SK-N-SH (cell line): ENCODE measurements at regions not wholly inside any gene's neighbourhood (a gene's known extent, or its start where the extent isn't known, plus 50 kb on each side); places are given as distances from the start of the nearest gene placed in this dataset.

Source experiments
- CTCF ChIA-PET: fragments of 300-600, 350-600 bp; formaldehyde crosslinking; extraction: SDS; loops from one replicate; lab custom pipeline; 2021; lab: Yijun Ruan, JAX
- POLR2A ChIA-PET: fragments of 350-600 bp; sonication (Branson Sonifier 250); formaldehyde crosslinking; extraction: SDS; loops from one replicate; lab custom pipeline; 2020; ENCODE audit warnings: antibody characterized with exemption, inconsistent platforms; lab: Yijun Ruan, JAX
- DNase-seq: peaks from one replicate; pipeline ENCODE4 v3.0.0; 2012
- H2AFZ ChIP-seq: fragments of 200-600 bp; sonication (generic); 2 replicates; pipeline ENCODE4 v1.8.1; 2016; ENCODE audit warnings: antibody characterized with exemption, mild to moderate bottlenecking, low read depth
- H3F3A ChIP-seq: fragments of 200-600 bp; sonication (generic); replicated peaks from 2 replicates; pipeline ENCODE3; 2016; ENCODE audit warnings: antibody characterized with exemption, mild to moderate bottlenecking; ENCODE audit not compliant: insufficient read depth
- H3K27ac ChIP-seq, 2 experiments: fragments of 200-500 bp in 1 of 2; fragments of 200-600 bp in 1 of 2; sonication (Bioruptor generic) in 1 of 2; sonication (generic), shearing (Covaris generic) in 1 of 2; 2 replicates each; pipeline versions ENCODE4 v1.5.1 to v1.6.1; 2014 to 2016; ENCODE audit warnings: low read depth in 2 of 2, inconsistent platforms in 1 of 2, low read length in 1 of 2, mild to moderate bottlenecking in 1 of 2, mixed read lengths in 1 of 2
- H3K27me3 ChIP-seq: fragments of 200-600 bp; sonication (generic), shearing (Covaris generic); 2 replicates; pipeline ENCODE4 v1.6.1; 2016; ENCODE audit warnings: mixed run types; ENCODE audit not compliant: insufficient read depth
- H3K36me3 ChIP-seq, 2 experiments: fragments of 200-500 bp in 1 of 2; fragments of 200-600 bp in 1 of 2; sonication (Bioruptor generic) in 1 of 2; sonication (generic) in 1 of 2; replicated peaks in 1 of 2; 2 replicates each; pipeline versions ENCODE3 to v1.5.1; 2014 to 2016; ENCODE audit warnings: low read length in 1 of 2, mild to moderate bottlenecking in 1 of 2; ENCODE audit not compliant: insufficient read depth in 2 of 2, control insufficient read depth in 1 of 2
- H3K4me1 ChIP-seq, 2 experiments: fragments of 200-500 bp in 1 of 2; fragments of 200-600 bp in 1 of 2; sonication (Bioruptor generic) in 1 of 2; sonication (generic), shearing (Covaris generic) in 1 of 2; 2 replicates each; pipeline versions ENCODE4 v1.5.1 to v1.6.1; 2014 to 2016; ENCODE audit warnings: low read depth in 1 of 2, low read length in 1 of 2, mixed run types in 1 of 2; ENCODE audit not compliant: insufficient read depth in 2 of 2, control insufficient read depth in 1 of 2
- H3K4me2 ChIP-seq: fragments of 200-600 bp; sonication (generic), shearing (Covaris generic); 2 replicates; pipeline ENCODE4 v1.6.1; 2017; ENCODE audit warnings: mixed run types
- H3K4me3 ChIP-seq, 2 experiments: fragments of 200-500 bp in 1 of 2; fragments of 200-600 bp in 1 of 2; sonication (Bioruptor generic) in 1 of 2; sonication (generic), shearing (Covaris generic) in 1 of 2; 2 replicates each; pipeline versions ENCODE4 v1.5.1 to v1.8.1; 2014 to 2016; ENCODE audit warnings: low read depth in 2 of 2, inconsistent platforms in 1 of 2, low read length in 1 of 2, mild to moderate bottlenecking in 1 of 2, mixed read lengths in 1 of 2, moderate library complexity in 1 of 2
- H3K79me2 ChIP-seq: fragments of 200-600 bp; sonication (generic); 2 replicates; pipeline ENCODE4 v1.8.1; 2017; ENCODE audit warnings: mild to moderate bottlenecking; ENCODE audit not compliant: insufficient read depth
- H3K9ac ChIP-seq: fragments of 200-600 bp; sonication (generic); 2 replicates; pipeline ENCODE4 v1.6.1; 2017; ENCODE audit warnings: mixed run types
- H3K9me2 ChIP-seq: fragments of 200-600 bp; sonication (generic); 2 replicates; pipeline ENCODE4 v1.6.1; 2017; ENCODE audit warnings: mixed run types
- H3K9me3 ChIP-seq: fragments of 200-600 bp; sonication (generic); 2 replicates; pipeline ENCODE4 v1.6.1; 2017; ENCODE audit warnings: mixed run types, mild to moderate bottlenecking, moderate library complexity
- H4K20me1 ChIP-seq: fragments of 200-600 bp; sonication (generic); 2 replicates; pipeline ENCODE4 v1.6.1; 2017; ENCODE audit warnings: mild to moderate bottlenecking, mixed run types; ENCODE audit not compliant: insufficient read depth
- CTCF ChIP-seq: fragments of 200-600 bp; sonication (generic); IDR thresholded peaks from 2 replicates; pipeline ENCODE4 v1.6.1; 2017; ENCODE audit warnings: antibody characterized with exemption, mild to moderate bottlenecking, moderate library complexity
- ELF1 ChIP-seq: IDR thresholded peaks from 2 replicates; pipeline ENCODE4 v1.4.0; 2012
- EP300 ChIP-seq, 2 experiments: IDR thresholded peaks; 2 replicates each; pipeline versions ENCODE4 v1.4.0 to v1.6.1; 2012; ENCODE audit warnings: borderline replicate concordance in 1 of 2, low read depth in 1 of 2, low read length in 1 of 2
- EZH2phosphoT487 ChIP-seq: fragments of 200-600 bp; sonication (generic); IDR thresholded peaks from 2 replicates; pipeline ENCODE4 v1.6.1; 2017; ENCODE audit warnings: low read depth, mixed run types, mild to moderate bottlenecking, antibody characterized with exemption, moderate library complexity, borderline replicate concordance
- GATA2 ChIP-seq: sonication (generic); formaldehyde crosslinking; IDR thresholded peaks from 2 replicates; pipeline ENCODE4 v1.5.0; 2020; ENCODE audit warnings: mild to moderate bottlenecking, missing genetic modification reagents
- MAX ChIP-seq: IDR thresholded peaks from 2 replicates; pipeline ENCODE4 v1.4.0; 2012; ENCODE audit warnings: low read depth
- MXI1 ChIP-seq: IDR thresholded peaks from 2 replicates; pipeline ENCODE4 v1.6.1; 2012; ENCODE audit warnings: mild to moderate bottlenecking, low read depth, low read length, improper control_type of control experiment
- NFIC ChIP-seq: IDR thresholded peaks from 2 replicates; pipeline ENCODE4 v1.4.0; 2012; ENCODE audit warnings: borderline replicate concordance
- POLR2AphosphoS5 ChIP-seq: IDR thresholded peaks from 2 replicates; pipeline ENCODE4 v1.6.1; 2012; ENCODE audit warnings: low read depth, low read length
- RCOR1 ChIP-seq: fragments of 150-350 bp; IDR thresholded peaks from 2 replicates; pipeline ENCODE4 v1.6.1; 2017; ENCODE audit warnings: antibody characterized with exemption, low read length
- REST ChIP-seq: IDR thresholded peaks from 2 replicates; pipeline ENCODE4 v1.6.1; 2012; ENCODE audit warnings: mild to moderate bottlenecking, low read depth, low read length, moderate library complexity
- RFX5 ChIP-seq: IDR thresholded peaks from 2 replicates; pipeline ENCODE4 v1.6.1; 2012; ENCODE audit warnings: mild to moderate bottlenecking, improper control_type of control experiment, low read length
- SIN3A ChIP-seq: IDR thresholded peaks from 2 replicates; pipeline ENCODE4 v1.6.1; 2012; ENCODE audit warnings: low read depth, mild to moderate bottlenecking, low read length, moderate library complexity, borderline replicate concordance
- TAF1 ChIP-seq: IDR thresholded peaks from 2 replicates; pipeline ENCODE4 v1.6.1; 2012; ENCODE audit warnings: low read depth, mild to moderate bottlenecking, low read length, moderate library complexity, borderline replicate concordance
- TEAD4 ChIP-seq: IDR thresholded peaks from 2 replicates; pipeline ENCODE4 v1.4.0; 2012; ENCODE audit warnings: mild to moderate bottlenecking, borderline replicate concordance; ENCODE audit not compliant: insufficient read depth
- USF1 ChIP-seq: IDR thresholded peaks from 2 replicates; pipeline ENCODE4 v1.4.0; 2012; ENCODE audit warnings: low read depth, borderline replicate concordance
- YY1 ChIP-seq: IDR thresholded peaks from 2 replicates; pipeline ENCODE4 v1.4.0; 2012; ENCODE audit warnings: low read depth, mild to moderate bottlenecking
- ZBTB33 ChIP-seq: IDR thresholded peaks from 2 replicates; pipeline ENCODE4 v1.4.0; 2012; ENCODE audit warnings: low read depth, borderline replicate concordance
- WGBS: methylation state at CpG from one replicate; pipeline ENCODE4 v1.1.6; 2017; ENCODE audit warnings: low lambda C conversion rate; 5-methylcytosine and 5-hydroxymethylcytosine counted together

- no peak for DNase-seq
- Histone ChIP-seq H2AFZ (no peak overlapping the region), H4K20me1 (no peaks in the 10 kb centered on the region), H3K79me2 (no peaks in the 10 kb centered on the region), H3F3A (no peaks in the 10 kb centered on the region), H3K9me2 (no peaks in the 10 kb centered on the region), H3K4me1 (no peaks in the 10 kb centered on the region), H3K9ac (no peak overlapping the region), H3K27me3 (no peaks in the 10 kb centered on the region), H3K36me3 (no peaks in the 10 kb centered on the region), H3K27ac (no peak overlapping the region), H3K4me2 (no peak overlapping the region), H3K9me3 (no peaks in the 10 kb centered on the region), H3K4me3 (no peak overlapping the region)
- no peak for TF ChIP-seq MAX
- POLR2A ChIA-PET: no interaction called here
- CTCF ChIA-PET: no interaction called here
- 10% methylated on average over 4 of the region's 4 CpGs for WGBS
Measured at GRCh38 chr15:92231461-92231860, 162.2 kb upstream of the ST8SIA2 start.

- DNase-seq: no peak
- Histone ChIP-seq H3K9me2 (no peaks in the 10 kb centered on the region), H3K27ac (no peak overlapping the region), H3K27me3 (no peaks in the 10 kb centered on the region), H3K79me2 (no peaks in the 10 kb centered on the region), H2AFZ (no peak overlapping the region), H3K4me2 (no peak overlapping the region), H3K4me3 (no peak overlapping the region)
- POLR2A ChIA-PET: no interaction called here
- CTCF ChIA-PET: no interaction called here
- no peak for TF ChIP-seq TAF1
- no peak for TF ChIP-seq ELF1
- no peak for TF ChIP-seq GATA2
- TF ChIP-seq CTCF: no peak
- TF ChIP-seq NFIC: no peak
- no peak for TF ChIP-seq MAX
- TF ChIP-seq MXI1: no peak
- TF ChIP-seq POLR2AphosphoS5: no peak
- TF ChIP-seq ZBTB33: no peak
- no peak for TF ChIP-seq RFX5
- no peak for TF ChIP-seq REST
- no peak for TF ChIP-seq USF1
- no peak for TF ChIP-seq YY1
- no peak for TF ChIP-seq EP300 (IDR thresholded peaks at IDR 0.05; ENCODE audit: borderline replicate concordance in 1 of 2, low read depth in 1 of 2, low read length in 1 of 2)
- no peak for TF ChIP-seq TEAD4
- TF ChIP-seq EZH2phosphoT487: no peak
- no peak for TF ChIP-seq SIN3A
- no peak for TF ChIP-seq RCOR1
- TF ChIP-seq, all 33 proteins: peak for 0
- Histone ChIP-seq H3K4me1 (no peaks in the 10 kb centered on the region), H3K36me3 (no peaks in the 10 kb centered on the region), H3K9ac (no peak overlapping the region), H3K9me3 (no peaks in the 10 kb centered on the region), H3F3A (no peaks in the 10 kb centered on the region), H4K20me1 (no peaks in the 10 kb centered on the region)
- 24% methylated on average over 7 of the region's 7 CpGs for WGBS
Measured at GRCh38 chr15:92232317-92232716, 161.4 kb upstream of the ST8SIA2 start.
